H1 (cell line): ENCODE measurements at regions not wholly inside any gene's neighbourhood (a gene's known extent, or its start where the extent isn't known, plus 50 kb on each side); places are given as distances from the start of the nearest gene placed in this dataset.

ENCODE experiments used
- CTCF ChIA-PET: fragments of 300-600 bp; sonication (Branson Sonifier 250); formaldehyde crosslinking; loops from one replicate; lab custom pipeline; 2021; ENCODE audit not compliant: partially characterized antibody; lab: Charles Lee
- POLR2A ChIA-PET: fragments of 300-600 bp; sonication (Branson Sonifier 250); formaldehyde crosslinking; loops from one replicate; lab custom pipeline; 2021; ENCODE audit warnings: inconsistent platforms; ENCODE audit not compliant: partially characterized antibody; lab: Charles Lee
- DNase-seq, 2 experiments: peaks; one replicate each; pipeline versions ENCODE4 v3.0.0 to v3.0.0-alpha.2; 2010 to 2022; ENCODE audit warnings: low spot score in 2 of 2, low read depth in 1 of 2, mixed read lengths in 1 of 2
- FAIRE-seq: peaks from 2 replicates; lab custom pipeline; 2011; peaks lifted over from hg19 to GRCh38; lab: Jason Lieb, UNC
- H2AFZ ChIP-seq: 2 replicates; pipeline ENCODE4 v1.8.1; 2012; ENCODE audit warnings: low read length, inconsistent platforms
- H2AK5ac ChIP-seq: 2 replicates; pipeline ENCODE4 v1.6.1; 2013; ENCODE audit warnings: low read depth, low read length
- H2BK120ac ChIP-seq: replicated peaks from 2 replicates; pipeline ENCODE3; 2013; ENCODE audit warnings: low read depth, low read length, inconsistent platforms
- H2BK12ac ChIP-seq: 2 replicates; pipeline ENCODE4 v1.6.1; 2013; ENCODE audit warnings: low read depth, low read length
- H2BK15ac ChIP-seq: 2 replicates; pipeline ENCODE4 v1.6.1; 2013; ENCODE audit warnings: low read length
- H2BK20ac ChIP-seq: 2 replicates; pipeline ENCODE4 v1.6.1; 2013; ENCODE audit warnings: low read length
- H2BK5ac ChIP-seq: 2 replicates; pipeline ENCODE4 v1.6.1; 2013; ENCODE audit warnings: low read depth, low read length
- H3K14ac ChIP-seq: 2 replicates; pipeline ENCODE4 v1.6.1; 2013; ENCODE audit warnings: inconsistent platforms; ENCODE audit not compliant: insufficient read length
- H3K18ac ChIP-seq: 2 replicates; pipeline ENCODE4 v1.6.1; 2013; ENCODE audit warnings: low read length; ENCODE audit errors: extremely low read depth
- H3K23ac ChIP-seq: 2 replicates; pipeline ENCODE4 v1.6.1; 2013; ENCODE audit warnings: inconsistent platforms; ENCODE audit not compliant: insufficient read length
- H3K23me2 ChIP-seq: 2 replicates; pipeline ENCODE4 v1.6.1; 2013; ENCODE audit warnings: low read depth, low read length
- H3K27ac ChIP-seq: 2 replicates; pipeline ENCODE4 v1.6.1; 2011; ENCODE audit warnings: low read depth, low read length, inconsistent platforms
- H3K27me3 ChIP-seq, 4 experiments: replicated peaks in 1 of 4; 1 replicate in 1 of 4; 2 replicates in 3 of 4; pipeline versions ENCODE4 v1.6.1 to v1.8.1; 2011 to 2013; ENCODE audit warnings: low read length in 3 of 4, mild to moderate bottlenecking in 3 of 4, inconsistent platforms in 2 of 4, mixed read lengths in 2 of 4, moderate library complexity in 1 of 4; ENCODE audit not compliant: control insufficient read depth in 3 of 4, insufficient read depth in 3 of 4; ENCODE audit errors: extremely low read depth in 1 of 4
- H3K36me3 ChIP-seq, 4 experiments: 2 replicates each; pipeline versions ENCODE4 v1.6.1 to v1.8.1; 2011 to 2013; ENCODE audit warnings: mild to moderate bottlenecking in 4 of 4, low read length in 3 of 4, moderate library complexity in 2 of 4, control low read depth in 1 of 4, inconsistent platforms in 1 of 4; ENCODE audit not compliant: insufficient read depth in 4 of 4, control insufficient read depth in 2 of 4
- H3K4ac ChIP-seq: replicated peaks from 2 replicates; pipeline ENCODE3; 2013; ENCODE audit warnings: low read length, low read depth, mixed read lengths, inconsistent platforms; ENCODE audit not compliant: insufficient read length
- H3K4me1 ChIP-seq, 4 experiments: replicated peaks in 1 of 4; 1 replicate in 1 of 4; 2 replicates in 3 of 4; pipeline versions ENCODE4 v1.6.1 to v1.8.1; 2011 to 2013; ENCODE audit warnings: low read length in 3 of 4, inconsistent platforms in 2 of 4, mixed read lengths in 1 of 4; ENCODE audit not compliant: insufficient read depth in 4 of 4, control insufficient read depth in 3 of 4
- H3K4me2 ChIP-seq, 2 experiments: 2 replicates each; pipeline versions ENCODE4 v1.6.1 to v1.8.1; 2011 to 2013; ENCODE audit warnings: low read depth in 2 of 2, low read length in 2 of 2, control low read depth in 1 of 2, inconsistent platforms in 1 of 2, mild to moderate bottlenecking in 1 of 2; ENCODE audit not compliant: insufficient read depth in 1 of 2
- H3K4me3 ChIP-seq, 4 experiments: fragments of 200-600, 300-600 bp in 1 of 4; sonication (generic), shearing (Covaris generic), sonication (Bioruptor Twin) in 1 of 4; 2 replicates each; pipeline versions ENCODE4 v1.5.1 to v1.8.1; 2011 to 2016; ENCODE audit warnings: low read length in 4 of 4, low read depth in 3 of 4, control low read depth in 2 of 4, inconsistent platforms in 2 of 4, mild to moderate bottlenecking in 2 of 4, mixed read lengths in 1 of 4, moderate library complexity in 1 of 4; ENCODE audit not compliant: insufficient read depth in 2 of 4; ENCODE audit errors: extremely low read depth in 1 of 4
- H3K56ac ChIP-seq: replicated peaks from 2 replicates; pipeline ENCODE3; 2013; ENCODE audit warnings: low read depth, mild to moderate bottlenecking, mixed read lengths, low read length, inconsistent platforms; ENCODE audit not compliant: insufficient read length
- H3K79me1 ChIP-seq: 2 replicates; pipeline ENCODE4 v1.6.1; 2013; ENCODE audit warnings: low read depth, low read length, control low read depth
- H3K79me2 ChIP-seq, 2 experiments: 2 replicates each; pipeline versions ENCODE4 v1.6.1 to v1.8.1; 2012 to 2013; ENCODE audit warnings: low read length in 2 of 2, mild to moderate bottlenecking in 2 of 2, inconsistent platforms in 1 of 2; ENCODE audit not compliant: insufficient read depth in 2 of 2, control insufficient read depth in 1 of 2
- H3K9ac ChIP-seq, 4 experiments: replicated peaks in 1 of 4; 1 replicate in 1 of 4; 2 replicates in 3 of 4; pipeline versions ENCODE4 v1.6.1 to v1.8.1; 2011 to 2013; ENCODE audit warnings: low read depth in 3 of 4, low read length in 3 of 4, control low read depth in 2 of 4, mild to moderate bottlenecking in 2 of 4, moderate library complexity in 2 of 4, inconsistent platforms in 1 of 4; ENCODE audit errors: extremely low read depth in 1 of 4
- H3K9me3 ChIP-seq, 2 experiments: 2 replicates each; pipeline versions ENCODE4 v1.6.1 to v1.8.1; 2012 to 2013; ENCODE audit warnings: mild to moderate bottlenecking in 2 of 2, moderate library complexity in 2 of 2, control low read depth in 1 of 2, inconsistent platforms in 1 of 2, low read depth in 1 of 2, low read length in 1 of 2, mixed read lengths in 1 of 2; ENCODE audit not compliant: insufficient read depth in 2 of 2
- H4K20me1 ChIP-seq, 2 experiments: replicated peaks in 1 of 2; 2 replicates each; pipeline versions ENCODE3 to v1.8.1; 2011 to 2013; ENCODE audit warnings: inconsistent platforms in 2 of 2, low read length in 2 of 2, mild to moderate bottlenecking in 1 of 2; ENCODE audit not compliant: insufficient read depth in 2 of 2, control insufficient read depth in 1 of 2
- H4K5ac ChIP-seq: 2 replicates; pipeline ENCODE4 v1.6.1; 2013; ENCODE audit warnings: low read length, low read depth, mixed read lengths, inconsistent platforms; ENCODE audit not compliant: insufficient read length
- H4K8ac ChIP-seq: 2 replicates; pipeline ENCODE4 v1.8.0; 2013; ENCODE audit warnings: mild to moderate bottlenecking, moderate library complexity, low read length, inconsistent platforms; ENCODE audit not compliant: insufficient read depth; ENCODE audit errors: extremely low read depth
- H4K91ac ChIP-seq: replicated peaks from 2 replicates; pipeline ENCODE3; 2013; ENCODE audit warnings: low read length, mixed read lengths, inconsistent platforms; ENCODE audit not compliant: insufficient read length
- FOSL1 ChIP-seq: IDR thresholded peaks from 2 replicates; pipeline ENCODE4 v1.6.1; 2011; ENCODE audit warnings: mild to moderate bottlenecking, low read depth, low read length, moderate library complexity; ENCODE audit not compliant: insufficient read depth
- POLR2AphosphoS5 ChIP-seq: IDR thresholded peaks from 2 replicates; pipeline ENCODE4 v1.6.1; 2011; ENCODE audit warnings: low read depth, low read length
- RXRA ChIP-seq: IDR thresholded peaks from 2 replicates; pipeline ENCODE4 v1.6.1; 2011; ENCODE audit warnings: low read depth, mild to moderate bottlenecking, low read length, moderate library complexity; ENCODE audit not compliant: insufficient read depth
- SAP30 ChIP-seq: fragments of 300-600 bp; sonication (generic); IDR thresholded peaks from 2 replicates; pipeline ENCODE4 v1.7.1; 2012; ENCODE audit warnings: low read length, moderate library complexity, mild to moderate bottlenecking, inconsistent platforms; ENCODE audit not compliant: insufficient read depth, insufficient replicate concordance
- TCF12 ChIP-seq: IDR thresholded peaks from 2 replicates; pipeline ENCODE4 v1.6.1; 2011; ENCODE audit warnings: low read depth, mild to moderate bottlenecking, low read length
- WGBS, 2 experiments: shearing (Covaris generic) in 1 of 2; methylation state at CpG; one replicate each; pipeline versions ENCODE4 v1.1.6 to v1.1.7; 2013 to 2015; ENCODE audit warnings: low lambda C conversion rate in 2 of 2, mixed read lengths in 2 of 2, inconsistent platforms in 1 of 2, low coverage in 1 of 2, missing lambda C conversion rate in 1 of 2; ENCODE audit not compliant: insufficient replicate concordance in 2 of 2, insufficient coverage in 1 of 2, insufficient read length in 1 of 2; ENCODE audit errors: extremely low coverage in 1 of 2, missing lambda C conversion rate in 1 of 2; 5-methylcytosine and 5-hydroxymethylcytosine counted together
- TF ChIP-seq, protein P1 (sequence below), 3 experiments: IDR thresholded peaks; 1 replicate in 2 of 3; 2 replicates in 1 of 3; pipeline versions ENCODE4 v1.5.1 to v1.6.1; 2011; ENCODE audit warnings: low read length in 3 of 3, mild to moderate bottlenecking in 3 of 3, inconsistent platforms in 2 of 3, low read depth in 1 of 3, moderate library complexity in 1 of 3; ENCODE audit not compliant: insufficient read depth in 1 of 3; ENCODE audit errors: control extremely low read depth in 1 of 3
- TF ChIP-seq, protein P2 (sequence below): IDR thresholded peaks from 2 replicates; pipeline ENCODE4 v1.6.1; 2011; ENCODE audit warnings: low read depth, mild to moderate bottlenecking, low read length; ENCODE audit not compliant: insufficient read depth

DNA sequence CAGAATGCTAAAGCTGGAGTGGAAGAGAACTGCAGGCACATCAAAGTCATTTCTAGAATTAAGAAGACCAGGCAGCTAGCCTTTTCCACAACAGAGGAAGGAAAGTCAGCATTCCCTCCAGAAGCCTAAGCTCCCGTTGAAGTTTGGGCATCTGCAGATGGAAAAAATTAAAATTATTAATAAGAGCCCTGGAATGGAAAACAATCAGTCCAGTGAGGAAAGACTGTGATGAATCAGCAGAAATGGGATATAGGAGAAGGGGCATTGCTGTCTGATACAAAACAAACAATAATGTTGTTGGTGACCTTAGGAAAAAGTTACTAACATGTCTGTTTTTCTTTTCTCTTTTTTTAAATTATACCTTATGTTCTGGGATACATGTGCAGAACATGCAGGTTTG is 450.7 kb upstream of the SLC14A2 start:
- Histone ChIP-seq H3K23me2 (no peaks in the 10 kb centered on the region), H3K4me1 (no peaks in the 10 kb centered on the region), H3K18ac (no peak overlapping the region), H4K91ac (no peak overlapping the region), H3K4ac (no peak overlapping the region), H2AK5ac (no peak overlapping the region), H2BK15ac (no peak overlapping the region), H3K27ac (no peak overlapping the region), H3K56ac (no peak overlapping the region), H3K4me3 (no peak overlapping the region), H3K14ac (no peak overlapping the region), H3K9me3 (no peaks in the 10 kb centered on the region), H2BK12ac (no peak overlapping the region), H3K36me3 (no peaks in the 10 kb centered on the region), H3K23ac (no peak overlapping the region), H3K79me1 (no peaks in the 10 kb centered on the region), H3K27me3 (no peaks in the 10 kb centered on the region), H4K5ac (no peak overlapping the region), H2BK120ac (no peak overlapping the region), H3K9ac (no peak overlapping the region), H4K8ac (no peak overlapping the region), H3K4me2 (no peak overlapping the region), H2BK20ac (no peak overlapping the region), H2BK5ac (no peak overlapping the region), H4K20me1 (no peaks in the 10 kb centered on the region), H2AFZ (no peak overlapping the region), H3K79me2 (no peaks in the 10 kb centered on the region)
- ChIA-PET CTCF (interaction anchor here (1.0 to 1.4 kb wide), 2 partner anchors 48 to 349 kb away, joined by 3 read pairs; no protein-coding TSS in a partner anchor), POLR2A (no interaction called here)
- 84% methylated on average over 1 of the region's 1 CpG; no CpG with 5 or more reads in 1 of the 2 experiments for WGBS, 2 experiments
- FAIRE-seq (no peak), DNase-seq (no peak)
- TF ChIP-seq, protein P1, sequence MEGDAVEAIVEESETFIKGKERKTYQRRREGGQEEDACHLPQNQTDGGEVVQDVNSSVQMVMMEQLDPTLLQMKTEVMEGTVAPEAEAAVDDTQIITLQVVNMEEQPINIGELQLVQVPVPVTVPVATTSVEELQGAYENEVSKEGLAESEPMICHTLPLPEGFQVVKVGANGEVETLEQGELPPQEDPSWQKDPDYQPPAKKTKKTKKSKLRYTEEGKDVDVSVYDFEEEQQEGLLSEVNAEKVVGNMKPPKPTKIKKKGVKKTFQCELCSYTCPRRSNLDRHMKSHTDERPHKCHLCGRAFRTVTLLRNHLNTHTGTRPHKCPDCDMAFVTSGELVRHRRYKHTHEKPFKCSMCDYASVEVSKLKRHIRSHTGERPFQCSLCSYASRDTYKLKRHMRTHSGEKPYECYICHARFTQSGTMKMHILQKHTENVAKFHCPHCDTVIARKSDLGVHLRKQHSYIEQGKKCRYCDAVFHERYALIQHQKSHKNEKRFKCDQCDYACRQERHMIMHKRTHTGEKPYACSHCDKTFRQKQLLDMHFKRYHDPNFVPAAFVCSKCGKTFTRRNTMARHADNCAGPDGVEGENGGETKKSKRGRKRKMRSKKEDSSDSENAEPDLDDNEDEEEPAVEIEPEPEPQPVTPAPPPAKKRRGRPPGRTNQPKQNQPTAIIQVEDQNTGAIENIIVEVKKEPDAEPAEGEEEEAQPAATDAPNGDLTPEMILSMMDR (IDR thresholded peaks at IDR 0.05; ENCODE audit: control extremely low read depth in 1 of 3, insufficient read depth in 1 of 3, low read depth in 1 of 3, low read length in 3 of 3), result no peak
- TF ChIP-seq RXRA (no peak), POLR2AphosphoS5 (no peak), SAP30 (no peak), FOSL1 (no peak), TCF12 (no peak)
- TF ChIP-seq, protein P2, sequence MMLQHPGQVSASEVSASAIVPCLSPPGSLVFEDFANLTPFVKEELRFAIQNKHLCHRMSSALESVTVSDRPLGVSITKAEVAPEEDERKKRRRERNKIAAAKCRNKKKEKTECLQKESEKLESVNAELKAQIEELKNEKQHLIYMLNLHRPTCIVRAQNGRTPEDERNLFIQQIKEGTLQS, result no peak
